ENCODE measurements at regions not wholly inside any gene's neighbourhood (a gene's known extent, or its start where the extent isn't known, plus 50 kb on each side); places are given as distances from the start of the nearest gene placed in this dataset.

- H3K4me3 ChIP-seq (ENCODE audit: low read depth, low read length): no peak overlapping the region
- POLR2A ChIA-PET: no interaction called here
- H3K4me1 ChIP-seq (ENCODE audit: control insufficient read depth, insufficient read depth, low read length): no peaks in the 10 kb centered on the region
- H3K36me3 ChIP-seq (ENCODE audit: control insufficient read depth in 2 of 2, insufficient read depth in 1 of 2, low read length in 2 of 2): no peaks in the 10 kb centered on the region
- H3K27ac ChIP-seq (ENCODE audit: extremely low read depth, low read depth, low read length): no peak overlapping the region
- CTCF ChIA-PET: no interaction called here
- H3K9me3 ChIP-seq (ENCODE audit: control insufficient read depth, insufficient read depth, low read depth, low read length): no peaks in the 10 kb centered on the region
- TF ChIP-seq ZNF24 (tag by site-specific recombination; IDR thresholded peaks at IDR 0.05) (no peak), ZNF223 (tag by site-specific recombination; IDR thresholded peaks at IDR 0.05) (no peak), ZBTB6 (tag by site-specific recombination; IDR thresholded peaks at IDR 0.05) (no peak), ZBTB17 (tag by site-specific recombination; IDR thresholded peaks at IDR 0.05) (no peak)
Observed at GRCh38 chr14:43901911-43902673, 605.0 kb downstream of the FSCB start.

GRCh38 chr14:43900173-43900655 is 606.9 kb downstream of the FSCB start:
- TF ChIP-seq ZBTB49 (tag by site-specific recombination; IDR thresholded peaks at IDR 0.05; ENCODE audit: low read depth) (no peak), ZNF416 (tag by site-specific recombination; IDR thresholded peaks at IDR 0.05) (no peak), ZFP41 (tag by site-specific recombination; IDR thresholded peaks at IDR 0.05; ENCODE audit: borderline replicate concordance) (no peak), ZNF473 (tag by site-specific recombination; IDR thresholded peaks at IDR 0.05) (no peak), ZNF521 (tag by site-specific recombination; IDR thresholded peaks at IDR 0.05) (no peak), ZBTB20 (tag by site-specific recombination; IDR thresholded peaks at IDR 0.05) (no peak), ZBTB1 (tag by site-specific recombination; IDR thresholded peaks at IDR 0.05) (no peak), ZNF248 (tag by site-specific recombination; IDR thresholded peaks at IDR 0.05) (no peak), ZNF19 (tag by site-specific recombination; IDR thresholded peaks at IDR 0.05; ENCODE audit: low read depth) (no peak), EGR2 (tag by site-specific recombination; IDR thresholded peaks at IDR 0.05; ENCODE audit: low read depth) (no peak), SETDB1 (IDR thresholded peaks at IDR 0.05; ENCODE audit: insufficient read length, low read length) (no peak), ZNF426 (tag by site-specific recombination; IDR thresholded peaks at IDR 0.05) (no peak), ZNF510 (tag by site-specific recombination; IDR thresholded peaks at IDR 0.05; ENCODE audit: insufficient replicate concordance) (no peak), ZSCAN18 (tag by site-specific recombination; IDR thresholded peaks at IDR 0.05) (no peak), ZBTB11 (tag by site-specific recombination; conservative IDR thresholded peaks at IDR 0.05; ENCODE audit: low read depth) (no peak)
- CTCF ChIA-PET: interaction anchor here (0.6 kb wide), 1 partner anchor 1153 kb away, joined by 3 read pairs; no protein-coding TSS in a partner anchor
- H3K27ac ChIP-seq (ENCODE audit: extremely low read depth, low read depth, low read length): no peak overlapping the region
- no peaks in the 10 kb centered on the region for H3K36me3 ChIP-seq (ENCODE audit: control insufficient read depth in 2 of 2, insufficient read depth in 1 of 2, low read length in 2 of 2)
- POLR2A ChIA-PET: no interaction called here
- H3K4me3 ChIP-seq (ENCODE audit: low read depth, low read length): no peak overlapping the region
- H3K4me1 ChIP-seq (ENCODE audit: control insufficient read depth, insufficient read depth, low read length): no peaks in the 10 kb centered on the region
- no peaks in the 10 kb centered on the region for H3K9me3 ChIP-seq (ENCODE audit: control insufficient read depth, insufficient read depth, low read depth, low read length)

Data from HEK293 (cell line).